HG03565 (cell line): ENCODE measurements at regions not wholly inside any gene's neighbourhood (a gene's known extent, or its start where the extent isn't known, plus 50 kb on each side); places are given as distances from the start of the nearest gene placed in this dataset.

Experiments used
- ATAC-seq: cut with Tn5 transposase; IDR thresholded peaks from one replicate; pipeline ENCODE4 v1.9.1; 2021; ENCODE audit warnings: mild to moderate bottlenecking, moderate library complexity; ENCODE audit not compliant: unreplicated experiment

DNA sequence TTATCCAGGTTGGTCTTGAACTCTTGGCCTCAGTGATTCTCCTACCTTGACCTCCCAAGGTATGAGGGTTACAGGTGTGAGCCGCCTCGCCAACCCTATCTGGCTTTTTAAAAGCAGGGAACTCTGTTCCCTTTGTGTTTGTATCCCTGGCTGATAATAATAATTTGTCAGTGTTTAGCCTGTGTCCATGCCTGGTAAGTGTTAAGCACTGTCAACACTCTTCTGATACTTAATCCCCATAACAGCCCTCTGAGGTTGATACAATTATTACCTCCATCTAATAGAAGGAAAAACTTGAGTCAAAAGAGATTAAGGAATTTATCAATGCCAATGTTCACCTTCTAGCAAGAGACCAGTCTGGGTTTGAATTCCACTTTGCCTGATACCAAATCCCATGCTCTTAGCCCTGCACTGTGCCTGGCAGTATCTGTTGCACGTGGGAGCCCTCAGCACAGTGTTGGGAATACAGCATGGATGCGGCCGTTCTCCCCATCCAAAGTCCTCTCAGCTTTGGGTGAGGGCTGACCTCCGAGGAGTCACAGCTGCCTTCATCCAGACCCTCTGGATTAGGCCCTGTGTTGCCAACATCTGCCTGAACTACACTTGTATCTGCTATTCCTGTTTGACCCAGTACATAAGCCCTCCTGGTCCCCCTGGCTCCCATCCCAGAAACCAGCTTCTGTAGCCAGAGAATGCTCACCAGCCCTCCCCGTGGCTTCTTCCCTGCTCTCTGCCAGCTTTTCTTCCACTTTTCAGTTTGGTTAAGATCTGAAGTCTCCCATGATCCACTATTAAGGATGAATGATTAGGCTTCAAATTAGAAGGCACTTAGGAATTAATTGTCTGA is 335.6 kb upstream of the ASIC2 start:
- no peak for ATAC-seq

GRCh38 chr17:33633446-33633845 is 340.4 kb upstream of the ASIC2 start:
- ATAC-seq = no peak

DNA sequence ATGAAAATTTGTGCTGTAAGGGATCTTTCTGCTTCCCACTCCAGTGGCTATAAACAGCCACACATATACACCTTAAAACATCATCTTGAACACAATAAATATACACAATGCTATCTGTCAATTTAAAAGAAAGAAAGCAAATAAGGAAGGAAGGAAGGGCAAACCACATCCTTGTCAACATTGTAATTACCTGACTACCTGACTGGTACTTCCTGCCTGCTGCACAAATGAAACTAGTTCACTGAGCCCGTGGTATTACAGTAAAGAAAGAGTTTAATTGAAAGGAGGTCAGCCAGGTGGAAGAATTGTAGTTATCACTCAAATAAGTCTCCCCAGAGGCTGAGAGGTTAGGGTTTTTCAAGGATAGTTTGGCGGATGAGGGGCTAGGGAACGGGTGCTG is 344.4 kb upstream of the ASIC2 start:
- no peak for ATAC-seq

GRCh38 chr17:33639103-33639880 is 346.2 kb upstream of the ASIC2 start:
- no peak for ATAC-seq

DNA sequence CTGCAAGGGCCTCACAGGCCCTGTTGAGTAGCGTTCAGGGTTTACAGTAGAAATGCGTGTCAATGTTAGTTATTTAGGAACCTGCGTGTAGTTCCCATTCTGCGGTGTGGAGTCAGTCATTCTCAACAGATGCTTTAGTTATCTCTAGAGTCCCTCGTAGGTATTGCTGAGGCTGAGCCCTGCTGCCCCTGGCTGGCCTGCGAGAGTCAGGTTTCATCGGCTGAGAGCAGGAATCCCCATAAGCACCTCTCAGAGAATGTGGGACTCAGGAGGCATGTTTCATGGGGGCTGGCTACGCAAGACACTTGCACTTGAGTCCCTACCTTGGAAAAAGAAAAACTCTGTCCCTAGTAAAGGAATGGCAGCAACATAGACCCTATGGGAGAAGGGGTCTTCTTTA is 347.5 kb upstream of the ASIC2 start:
- ATAC-seq = no peak

GRCh38 chr17:33642002-33642401 is 348.9 kb upstream of the ASIC2 start:
- ATAC-seq = no peak

DNA sequence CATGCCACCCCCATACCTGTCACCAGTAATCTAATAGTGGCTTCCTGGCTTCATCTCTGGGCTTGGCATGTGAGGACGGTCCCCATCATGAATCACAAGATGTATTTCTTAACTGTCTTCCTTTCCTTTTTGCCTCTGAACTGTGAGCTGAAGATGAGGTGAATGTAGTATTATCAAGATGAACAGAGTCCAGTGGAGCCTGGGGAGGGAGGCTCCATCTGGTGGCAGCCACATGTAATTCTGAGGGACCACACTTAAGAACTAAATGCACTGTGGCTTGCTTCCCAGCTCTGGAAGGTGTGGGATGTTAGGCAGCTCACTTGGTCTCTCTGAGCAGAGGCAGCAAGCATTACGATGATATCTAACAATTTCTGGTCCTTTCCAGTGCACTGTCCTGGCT is 354.9 kb upstream of the ASIC2 start:
- ATAC-seq = no peak

DNA sequence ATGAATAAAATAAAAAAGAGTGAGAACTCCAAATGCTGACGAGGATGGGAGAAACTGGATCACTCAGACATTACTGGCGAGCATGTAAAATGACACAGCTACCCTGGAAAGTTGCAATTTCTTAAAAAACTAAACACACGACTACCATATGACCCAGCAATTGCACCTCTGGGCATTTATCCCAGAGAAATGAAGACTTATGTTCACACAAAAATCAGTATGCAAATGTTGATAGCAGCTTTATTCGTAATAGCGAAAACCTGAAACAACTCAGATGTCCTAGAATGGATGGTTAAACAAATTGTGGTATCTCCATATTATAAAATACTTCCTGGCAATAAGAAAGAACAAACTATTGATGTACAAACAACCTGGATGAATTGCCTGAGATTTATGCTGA is 357.2 kb upstream of the ASIC2 start:
- ATAC-seq = no peak

DNA sequence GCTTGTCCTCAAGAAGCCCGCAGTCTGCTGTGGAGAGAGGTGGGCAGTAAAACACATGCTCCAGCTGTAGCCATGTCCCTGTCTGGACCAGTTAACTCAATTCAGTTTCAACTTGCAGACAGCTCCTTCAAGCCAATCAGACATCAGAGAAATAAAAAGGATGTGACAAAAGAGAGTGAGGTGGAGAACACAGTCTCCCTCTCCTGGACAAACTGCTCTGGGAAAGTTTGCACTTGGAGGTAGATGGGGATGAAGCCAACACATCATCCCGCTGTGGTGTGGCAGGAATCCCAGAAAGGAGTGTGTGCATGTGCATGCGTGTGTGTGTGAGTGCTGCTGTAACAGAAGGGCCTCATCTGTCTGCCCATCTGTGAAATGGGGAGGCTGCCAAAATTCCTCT is 358.6 kb upstream of the ASIC2 start:
- no peak for ATAC-seq

GRCh38 chr17:33652731-33653398 is 359.8 kb upstream of the ASIC2 start:
- no peak for ATAC-seq

DNA sequence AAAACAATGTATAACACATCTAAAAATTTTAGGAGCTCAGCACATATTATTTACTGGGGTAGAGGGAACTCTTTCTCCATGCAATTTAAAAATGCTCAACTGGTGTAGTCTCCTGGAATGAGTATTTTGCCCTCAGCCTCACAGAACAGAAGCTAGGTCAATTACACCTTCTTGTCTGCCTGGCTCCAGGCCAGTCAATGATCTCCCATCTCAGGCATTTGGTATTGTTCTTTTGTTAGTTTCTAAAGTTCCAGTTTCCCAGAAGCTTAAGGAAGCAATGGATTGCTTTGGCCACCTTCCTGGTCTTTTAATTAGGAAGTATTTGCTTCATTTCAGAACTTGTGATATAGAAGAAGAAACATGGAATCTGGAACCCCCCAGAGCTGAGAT is 360.3 kb upstream of the ASIC2 start:
- ATAC-seq = no peak

- no peak for ATAC-seq
Measured at GRCh38 chr17:33657181-33657580, 364.1 kb upstream of the ASIC2 start.

DNA sequence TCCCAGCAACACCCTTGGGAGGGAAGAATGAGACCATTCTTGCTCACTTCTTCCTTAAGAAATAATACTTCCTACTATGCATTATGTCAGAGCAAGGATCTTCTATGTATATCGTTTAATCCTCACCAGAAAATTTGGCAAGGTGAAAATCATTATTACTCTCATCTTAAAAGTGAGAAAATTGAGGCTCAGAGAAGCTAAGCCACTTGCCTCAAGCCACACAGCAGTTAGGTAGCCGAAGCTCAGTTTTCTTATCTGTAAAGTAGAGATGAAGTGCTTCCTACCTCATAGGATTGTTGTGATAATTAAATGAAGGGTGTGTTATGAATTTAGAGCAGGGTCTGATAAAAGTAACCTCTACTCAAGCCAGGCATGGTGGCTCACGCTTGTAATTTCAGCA is 368.9 kb upstream of the ASIC2 start:
- ATAC-seq = no peak

- no peak for ATAC-seq
Measured at GRCh38 chr17:33664116-33664840, 371.2 kb upstream of the ASIC2 start.

DNA sequence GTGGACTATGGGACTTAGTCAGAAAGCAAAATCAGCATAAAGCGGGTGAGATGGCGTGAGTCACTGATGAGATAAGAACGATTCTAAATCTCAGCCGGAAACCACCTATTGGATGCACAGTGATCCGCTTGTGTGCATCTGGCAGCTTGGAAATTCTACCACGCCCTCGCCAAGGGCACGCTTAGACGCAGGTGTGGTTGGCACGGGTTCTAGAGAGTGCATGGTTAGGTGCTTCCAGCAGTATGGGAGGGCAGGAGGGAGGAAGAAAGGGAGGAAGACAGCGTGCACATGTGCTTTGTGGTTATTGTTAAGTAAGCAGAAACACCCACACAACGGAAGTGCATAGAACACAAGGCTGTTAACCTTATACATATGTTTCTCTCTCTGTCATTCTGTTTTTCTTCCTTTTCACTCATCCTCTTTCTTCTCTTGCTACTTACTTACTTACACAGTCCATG is 374.0 kb upstream of the ASIC2 start:
- ATAC-seq = peak; percentile 49

- no peak for ATAC-seq
Measured at GRCh38 chr17:33667671-33668070, 374.6 kb upstream of the ASIC2 start.

- no peak for ATAC-seq
Measured at GRCh38 chr17:33668516-33668915, 375.4 kb upstream of the ASIC2 start.

DNA sequence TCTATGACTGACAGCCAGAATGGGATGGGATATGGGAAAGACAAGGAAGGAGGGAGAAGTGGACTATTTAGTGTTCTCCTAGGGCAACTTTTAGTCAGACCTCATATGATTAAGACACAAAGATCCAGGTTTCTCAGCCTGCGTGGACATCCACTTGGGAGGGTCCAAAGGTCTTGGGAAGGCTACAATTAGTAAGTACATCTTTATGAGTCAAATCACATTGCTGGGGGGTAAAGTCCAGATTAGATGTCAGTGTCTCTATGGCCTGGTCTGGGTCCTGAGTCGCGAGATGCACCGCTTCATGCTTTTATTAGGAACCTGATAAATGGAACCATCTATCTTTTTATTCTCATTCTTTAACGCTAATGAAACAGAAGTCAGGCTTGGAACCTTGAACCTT is 378.4 kb upstream of the ASIC2 start:
- no peak for ATAC-seq

DNA sequence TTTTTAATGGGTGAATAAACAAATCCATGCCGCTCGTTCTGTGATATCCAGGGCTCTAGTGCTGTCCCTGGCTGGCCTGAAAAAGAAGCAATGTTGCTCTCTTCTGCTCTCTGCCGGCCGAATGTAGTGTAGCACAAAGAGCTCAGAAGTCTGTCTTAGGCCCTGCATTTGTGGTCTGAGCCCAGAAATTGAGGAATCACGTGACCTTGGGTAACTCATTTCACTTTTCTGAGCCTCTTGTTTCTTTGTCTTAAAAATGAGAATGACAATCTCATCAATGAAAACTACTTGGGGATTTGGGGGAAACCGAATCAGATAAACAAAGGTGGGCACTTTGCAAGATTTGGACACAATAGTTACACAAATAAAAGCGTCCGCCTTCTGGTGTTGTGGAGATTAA is 381.6 kb upstream of the ASIC2 start:
- peak; percentile 57 for ATAC-seq

- ATAC-seq = no peak
Measured at GRCh38 chr17:33676444-33676843, 383.3 kb upstream of the ASIC2 start.

DNA sequence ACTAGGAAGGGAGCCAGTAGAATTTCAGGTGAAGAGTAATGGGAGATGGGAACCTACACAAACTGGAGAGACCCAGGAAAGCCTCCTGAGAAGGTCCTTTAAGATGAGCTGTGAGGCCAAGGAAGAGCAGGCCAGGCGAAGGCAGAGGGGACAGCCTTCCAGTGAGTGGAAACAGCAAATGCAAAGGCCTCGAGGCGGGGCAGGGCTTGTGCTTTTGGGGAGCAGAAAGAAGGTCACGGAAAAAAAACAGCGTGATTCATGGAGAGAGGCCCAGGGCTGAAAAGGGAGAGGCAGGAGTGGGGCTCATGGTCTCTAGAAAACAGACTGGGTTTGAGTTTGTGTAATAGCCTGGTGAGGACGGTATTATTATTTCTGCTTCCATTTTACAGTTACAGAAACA is 386.5 kb upstream of the ASIC2 start:
- no peak for ATAC-seq
